C4-2B (cell line): ENCODE measurements at regions not wholly inside any gene's neighbourhood (a gene's known extent, or its start where the extent isn't known, plus 50 kb on each side); places are given as distances from the start of the nearest gene placed in this dataset.
"Not testable (repeated sequence)": the region's sequence is repeated elsewhere in the genome, so short reads cannot be mapped to it uniquely, and the experiment has no call there.

Source experiments
- H3K27ac ChIP-seq: fragments of 450-650 bp; 2 replicates; pipeline ENCODE4 v1.5.1; 2017
- CTCF ChIP-seq: fragments of 450-650 bp; conservative IDR thresholded peaks from 2 replicates; pipeline ENCODE4 v1.5.1; 2017; ENCODE audit warnings: mild to moderate bottlenecking
- ZFX ChIP-seq: fragments of 450-650 bp; IDR thresholded peaks from 2 replicates; pipeline ENCODE4 v1.6.1; 2017

GRCh38 chrX:44747969-44748368 lies 95.9 kb upstream of the DUSP21 start:
- TF ChIP-seq CTCF (no peak), ZFX (no peak)
- H3K27ac ChIP-seq, result no peak overlapping the region

GRCh38 chrX:44747317-44747716 lies 96.5 kb upstream of the DUSP21 start:
- TF ChIP-seq ZFX, result no peak
- no peak for TF ChIP-seq CTCF
- no peak overlapping the region for H3K27ac ChIP-seq

- H3K27ac ChIP-seq, result no peak overlapping the region
- no peak for TF ChIP-seq ZFX
- TF ChIP-seq CTCF, result no peak
These were observed 99.0 kb upstream of the DUSP21 start for GRCh38 chrX:44744799-44745198.

GRCh38 chrX:44742480-44743155 lies 101.2 kb upstream of the DUSP21 start:
- TF ChIP-seq ZFX (no peak), CTCF (no peak)
- no peak overlapping the region for H3K27ac ChIP-seq

GRCh38 chrX:44741859-44742258 lies 102.0 kb upstream of the DUSP21 start:
- not testable (repeated sequence) for H3K27ac ChIP-seq

GRCh38 chrX:44741458-44741857 lies 102.4 kb upstream of the DUSP21 start:
- not testable (repeated sequence) for H3K27ac ChIP-seq

GRCh38 chrX:44735498-44735897 lies 108.3 kb upstream of the DUSP21 start:
- H3K27ac ChIP-seq, result no peak overlapping the region
- TF ChIP-seq CTCF (no peak), ZFX (no peak)

- TF ChIP-seq ZFX (no peak), CTCF (no peak)
- H3K27ac ChIP-seq, result no peak overlapping the region
These were observed 109.9 kb upstream of the DUSP21 start for GRCh38 chrX:44733931-44734330.
